ENCODE measurements at regions not wholly inside any gene's neighbourhood (a gene's known extent, or its start where the extent isn't known, plus 50 kb on each side); places are given as distances from the start of the nearest gene placed in this dataset.

DNA sequence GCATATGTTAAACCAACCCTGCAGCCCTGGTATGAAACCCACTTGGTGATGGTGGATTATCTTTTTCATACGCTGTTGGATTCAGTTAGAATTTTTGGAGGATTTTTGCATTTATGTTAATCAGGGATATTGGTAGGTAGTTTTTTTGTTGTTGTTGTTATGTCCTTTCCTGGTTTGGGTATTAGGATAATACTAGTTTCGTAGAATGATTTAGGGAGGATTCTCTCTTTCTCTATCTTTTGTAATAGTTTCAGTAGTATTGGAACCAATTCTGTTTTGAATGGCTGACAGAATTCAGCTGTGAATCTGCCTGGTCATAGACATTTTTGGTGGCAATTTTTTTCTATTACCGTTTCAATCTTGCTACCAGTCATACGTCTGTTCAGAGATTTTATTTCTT lies 305.4 kb downstream of the IDS start:
- TF ChIP-seq EZH2 (IDR thresholded peaks at IDR 0.05) (no peak), POLR2AphosphoS5 (IDR thresholded peaks at IDR 0.05; ENCODE audit: borderline replicate concordance, low read depth, low read length) (no peak)

Measured in SK-N-MC (cell line).